Stimulated activated CD4-positive, alpha-beta T cell treated with anti-CD3 and anti-CD28 coated beads, Interleukin-4, amount 100 ng/mL, for 48 hours (primary cell): ENCODE measurements at regions not wholly inside any gene's neighbourhood (a gene's known extent, or its start where the extent isn't known, plus 50 kb on each side); places are given as distances from the start of the nearest gene placed in this dataset.
"Not testable (repeated sequence)": the region's sequence is repeated elsewhere in the genome, so short reads cannot be mapped to it uniquely, and the experiment has no call there.

ENCODE experiments used
- DNase-seq, 2 donors: peaks; one replicate each; pipeline ENCODE4 v3.0.0-alpha.2; 2020; ENCODE audit warnings: low read depth in 2 of 2

GRCh38 chrX:73944563-73944908 is 92.0 kb upstream of the XIST start:
- no peak for DNase-seq

GRCh38 chrX:73943693-73944562 is 91.4 kb upstream of the XIST start:
- peak; percentile 70 to 75 for DNase-seq

- DNase-seq, result no peak
These were observed 88.5 kb upstream of the XIST start for GRCh38 chrX:73940893-73941470.

DNA sequence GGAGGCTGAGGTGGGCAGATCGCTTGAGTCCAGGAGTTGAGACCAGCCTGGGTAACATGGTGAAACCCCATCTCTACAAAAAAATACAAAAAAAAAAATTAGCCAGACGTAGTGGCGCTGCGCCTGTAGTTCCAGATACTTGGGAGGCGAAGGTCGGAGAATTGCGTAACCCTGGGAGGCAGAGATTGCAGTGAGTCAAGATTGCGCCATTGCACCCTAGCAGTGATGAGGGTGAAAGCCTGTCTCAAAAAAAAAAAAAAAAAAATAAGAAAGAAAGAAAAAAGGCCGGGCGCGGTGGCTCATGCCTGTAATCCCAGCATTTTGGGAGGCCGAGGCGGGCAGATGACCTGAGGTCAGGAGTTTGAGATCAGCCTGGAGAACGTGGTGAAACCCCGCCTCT is 85.3 kb upstream of the XIST start:
- DNase-seq, result not testable (repeated sequence)

GRCh38 chrX:73932522-73932921 is 80.0 kb upstream of the XIST start:
- DNase-seq, result no peak

DNA sequence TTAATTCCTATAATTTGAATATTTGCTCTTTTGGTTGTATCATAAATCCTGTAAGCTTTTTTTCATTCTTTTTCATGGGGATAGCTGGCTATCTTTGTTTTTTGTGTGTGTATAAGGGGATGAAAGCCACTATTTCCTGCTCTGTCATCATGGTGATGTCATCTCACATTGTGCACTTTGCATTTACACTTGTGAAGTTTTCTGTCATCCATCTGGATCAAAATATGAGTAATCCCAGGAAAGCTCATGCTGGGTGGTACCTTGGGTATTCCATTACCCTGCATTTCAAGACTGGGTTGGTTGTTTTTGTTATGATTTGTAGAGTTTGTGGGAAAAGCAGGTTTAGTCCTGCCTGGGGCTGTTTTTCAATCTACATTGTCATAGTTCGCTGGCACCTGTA is 77.8 kb upstream of the XIST start:
- no peak for DNase-seq

DNA sequence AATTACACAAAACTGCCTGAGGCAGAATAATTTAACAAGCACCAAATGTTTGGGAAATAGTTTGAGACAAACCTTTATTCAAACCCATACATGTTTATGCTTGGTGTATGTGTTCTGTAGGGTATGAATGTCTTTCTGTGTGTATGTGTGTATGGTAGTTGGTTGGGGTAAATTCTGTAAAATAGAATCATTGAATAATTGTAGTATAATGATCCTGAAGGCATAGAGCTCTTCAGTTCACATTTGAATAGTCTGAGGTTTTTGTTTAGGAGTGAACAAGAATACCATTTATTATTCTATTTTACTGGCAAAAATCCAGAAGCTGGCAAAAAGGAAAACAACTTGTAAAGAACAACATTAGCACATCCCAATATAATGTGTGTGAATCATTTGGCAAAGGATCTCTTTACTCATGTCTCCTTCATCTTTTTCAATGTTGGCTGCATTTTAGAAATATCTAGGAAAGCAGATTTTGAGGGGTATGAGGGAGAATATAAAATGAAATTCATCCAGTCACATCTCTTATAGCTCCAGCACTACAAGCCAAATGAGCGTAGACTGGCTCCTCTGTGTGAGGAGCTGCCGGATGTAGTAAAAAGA is 70.4 kb upstream of the XIST start:
- no peak for DNase-seq

DNA sequence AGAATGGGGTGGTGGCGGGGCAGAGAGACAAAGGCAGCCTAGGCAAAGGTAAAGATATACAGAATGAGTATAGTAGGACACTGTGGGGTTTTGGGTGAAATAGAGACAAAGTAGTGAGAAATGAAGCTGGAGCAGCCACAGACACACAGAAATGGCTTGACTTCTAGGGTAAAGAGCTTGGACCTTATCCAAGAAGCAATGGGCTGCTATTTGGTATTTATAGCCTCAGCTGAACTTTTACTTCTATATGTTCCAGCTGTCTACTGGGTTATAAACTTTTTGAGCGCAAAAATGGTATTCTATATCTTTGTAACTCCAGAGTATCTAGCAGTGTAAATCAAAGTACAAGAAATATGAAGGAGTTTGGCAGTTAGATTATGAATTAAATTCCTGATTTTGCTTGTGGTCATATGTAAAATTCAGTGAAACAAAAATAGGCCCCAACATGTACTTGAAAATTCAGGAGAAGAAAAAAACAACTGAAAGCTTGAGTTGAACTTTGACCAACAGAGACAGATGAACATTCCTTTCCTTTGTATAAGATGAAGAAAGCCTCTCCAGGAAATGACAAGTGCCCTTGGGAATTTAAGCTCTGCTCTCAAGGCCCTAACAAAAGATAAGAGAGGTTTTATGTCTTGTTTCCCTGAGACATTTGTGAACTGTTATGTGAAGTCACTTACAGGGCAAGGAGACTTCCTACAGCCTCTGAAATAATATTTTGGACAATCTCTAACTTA is 64.6 kb upstream of the XIST start:
- no peak for DNase-seq

DNA sequence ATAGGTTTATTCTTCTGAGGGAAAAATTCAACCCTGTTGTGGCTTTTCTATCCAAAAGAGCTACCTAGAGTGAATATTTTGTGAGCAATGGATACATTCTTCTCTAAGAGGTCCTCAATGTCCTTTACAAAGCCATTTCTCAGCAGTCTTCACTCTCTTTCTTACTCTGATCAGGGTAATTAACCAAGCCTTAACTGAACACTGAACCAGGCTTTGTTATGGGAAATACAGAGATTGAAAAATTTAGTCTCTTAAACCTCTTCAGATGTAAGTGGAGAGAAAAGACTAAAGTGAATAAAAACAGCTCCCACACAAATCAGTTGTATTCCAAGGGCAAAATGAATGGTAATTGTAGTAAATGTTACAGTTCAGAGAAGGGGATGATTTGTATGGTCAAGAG is 64.0 kb upstream of the XIST start:
- DNase-seq, result no peak

GRCh38 chrX:73914792-73915191 is 62.3 kb upstream of the XIST start:
- DNase-seq, result not testable (repeated sequence)

DNA sequence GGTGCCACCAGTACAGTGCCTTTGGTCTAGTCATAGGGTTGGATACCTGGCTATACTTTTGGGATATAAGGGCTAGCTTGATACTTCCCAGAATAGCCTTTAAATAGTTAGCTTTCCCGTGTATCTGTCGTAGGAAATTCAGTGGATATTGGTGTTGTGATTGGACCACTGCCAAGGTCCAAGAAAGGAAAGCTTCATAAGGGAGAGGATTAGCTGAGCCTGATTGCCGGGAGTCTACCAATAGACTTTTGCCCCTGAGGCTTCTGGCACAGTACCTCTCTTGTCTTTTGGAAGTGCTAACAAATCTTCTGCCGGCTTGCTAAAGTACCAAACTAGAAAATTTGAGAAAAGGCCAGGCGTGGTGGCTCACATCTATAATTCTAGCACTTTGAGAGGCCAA is 61.1 kb upstream of the XIST start:
- no peak for DNase-seq

- DNase-seq, result not testable (repeated sequence)
These were observed 59.4 kb upstream of the XIST start for GRCh38 chrX:73911946-73912345.

DNA sequence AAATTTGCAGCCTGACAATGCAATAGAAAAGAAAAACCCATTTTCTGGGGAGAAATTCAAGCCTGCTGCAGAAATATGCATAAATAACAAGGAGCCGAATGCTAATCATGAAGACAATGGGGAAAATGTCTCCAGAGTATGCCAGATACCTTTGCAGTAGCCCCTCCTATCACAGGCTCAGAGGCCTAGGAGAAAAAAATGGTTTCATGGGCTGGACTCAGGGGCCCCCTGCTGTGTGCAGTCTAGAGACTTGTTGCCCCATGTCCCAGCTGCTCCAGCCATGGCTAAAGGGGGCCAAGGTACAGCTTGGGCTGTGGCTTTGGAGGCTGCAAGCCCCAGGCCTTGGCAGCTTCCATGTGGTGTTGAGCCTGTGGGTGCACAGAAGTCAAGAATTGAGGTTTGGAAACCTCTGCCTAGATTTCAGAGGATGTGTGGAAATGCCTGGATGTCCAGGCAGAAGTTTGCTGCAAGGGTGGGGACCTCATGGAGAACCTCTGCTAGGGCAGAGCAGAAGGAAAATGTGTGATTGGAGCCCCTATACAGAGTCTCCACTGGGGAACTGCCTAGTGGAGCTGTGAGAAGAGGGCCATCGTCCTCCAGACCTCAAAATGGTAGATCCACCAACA is 53.3 kb upstream of the XIST start:
- not testable (repeated sequence) for DNase-seq

- no peak for DNase-seq
These were observed 51.4 kb upstream of the XIST start for GRCh38 chrX:73903941-73904340.
